Body of pancreas (tissue), 4 donors: ENCODE measurements at regions not wholly inside any gene's neighbourhood (a gene's known extent, or its start where the extent isn't known, plus 50 kb on each side); places are given as distances from the start of the nearest gene placed in this dataset.

Experiments
- ATAC-seq: fragments of 150-250 bp; one replicate; pipeline ENCODE4 v1.9.1; 2016
- DNase-seq, 4 donors: peaks; one replicate each; pipeline ENCODE4 v3.0.0-alpha.2; 2019
- H3K27ac ChIP-seq, 4 donors: fragments of 200-600 bp; sonication (generic); 1 replicate in 3 of 4; 2 replicates in 1 of 4; pipeline versions ENCODE4 v1.5.1 to v1.6.1; 2016 to 2019; ENCODE audit warnings: mild to moderate bottlenecking in 1 of 4, mixed read lengths in 1 of 4, moderate library complexity in 1 of 4
- H3K27me3 ChIP-seq, 2 donors: fragments of 200-600 bp; sonication (generic); one replicate each; pipeline ENCODE4 v1.6.0; 2016; ENCODE audit warnings: mild to moderate bottlenecking in 1 of 2
- H3K36me3 ChIP-seq, 2 donors: fragments of 200-600 bp; sonication (generic); replicated peaks in 1 of 2; 2 replicates each; pipeline ENCODE4 v1.5.1; 2016; ENCODE audit warnings: low read depth in 2 of 2; ENCODE audit not compliant: insufficient read depth in 1 of 2
- H3K4me1 ChIP-seq: fragments of 200-600 bp; sonication (generic); one replicate; pipeline ENCODE4 v1.6.0; 2016
- H3K4me3 ChIP-seq, 2 donors: fragments of 200-600 bp; sonication (generic); 1 replicate in 1 of 2; 2 replicates in 1 of 2; pipeline ENCODE4 v1.5.1; 2016 to 2019
- H3K9me3 ChIP-seq, 3 donors: fragments of 200-600 bp; sonication (generic); 1 replicate in 2 of 3; 2 replicates in 1 of 3; pipeline ENCODE4 v1.5.1; 2016
- POLR2A ChIP-seq, 3 donors: fragments of 450-650 bp; IDR thresholded peaks; one replicate each; pipeline ENCODE4 v1.6.1; 2016; ENCODE audit warnings: antibody characterized with exemption in 3 of 3, mild to moderate bottlenecking in 2 of 3
- WGBS, 2 donors: methylation state at CpG; one replicate each; pipeline ENCODE4 v1.1.5; 2017; 5-methylcytosine and 5-hydroxymethylcytosine counted together
- intact Hi-C: fragments of 100-400 bp; cut with DNase I; formaldehyde crosslinking; loops from one replicate; pipeline ENCODE4 v1.15.1; 2023
- TF ChIP-seq, protein P1 (sequence below), 7 experiments: fragments of 450-650 bp in 4 of 7; fragments of 200-600 bp in 3 of 7; sonication (generic) in 3 of 7; IDR thresholded peaks; one replicate each; pipeline ENCODE4 v1.5.1; 2016 to 2019; ENCODE audit warnings: antibody characterized with exemption in 7 of 7

DNA sequence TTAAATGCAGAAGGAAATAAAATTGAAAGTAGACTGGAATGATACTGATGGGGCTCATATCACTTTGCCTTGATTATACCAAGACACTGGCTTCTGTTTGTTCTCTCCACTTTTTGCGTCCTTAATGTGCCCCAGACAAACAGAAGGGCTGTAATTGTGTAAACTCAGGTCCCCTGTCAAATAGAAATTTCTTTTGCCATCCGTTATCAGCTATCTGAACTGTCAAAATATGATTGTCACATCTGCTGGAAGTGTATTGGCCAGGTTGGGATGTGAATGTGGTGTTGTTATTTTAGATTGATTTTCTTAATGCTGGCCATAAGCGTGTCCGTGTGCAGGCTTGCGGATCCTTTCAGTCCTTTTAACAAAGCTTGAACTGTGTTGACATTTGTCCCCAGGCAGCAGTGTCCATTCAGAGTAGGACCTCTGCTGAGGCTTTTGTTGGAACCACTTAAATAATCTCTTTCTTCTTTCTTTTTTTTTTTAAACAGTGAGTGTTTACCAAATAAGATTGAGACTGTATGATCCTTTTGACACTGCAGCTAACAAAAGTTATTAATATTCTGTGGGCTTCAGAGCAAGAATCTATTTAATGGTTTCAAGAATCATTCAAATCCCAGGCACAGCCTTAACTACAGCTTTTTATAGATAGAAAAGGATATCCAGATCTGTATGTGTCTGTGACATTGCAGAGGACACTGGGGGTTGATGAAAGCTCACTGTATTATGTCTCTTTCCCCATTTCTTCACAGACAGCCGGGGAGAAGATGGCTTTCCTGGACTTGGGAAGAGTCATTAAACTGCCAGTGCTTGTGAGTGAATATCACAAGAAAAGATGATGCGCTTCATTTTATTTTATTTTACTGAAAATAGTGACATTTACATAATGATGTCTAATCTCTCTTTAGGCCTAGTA is 171.7 kb downstream of the ZNF608 start:
- H3K27ac ChIP-seq = peak overlapping the region in 1 of 4 donors; percentile 24
- intact Hi-C loops = no loop called here
- H3K9me3 ChIP-seq = no peaks in the 10 kb centered on the region
- DNase-seq (no peak), ATAC-seq (no peak)
- H3K4me1 ChIP-seq = peaks cover 3% of the 10 kb centered on the region
- no peak overlapping the region for H3K4me3 ChIP-seq
- no peak for TF ChIP-seq POLR2A (IDR thresholded peaks at IDR 0.05)
- TF ChIP-seq, protein P1, sequence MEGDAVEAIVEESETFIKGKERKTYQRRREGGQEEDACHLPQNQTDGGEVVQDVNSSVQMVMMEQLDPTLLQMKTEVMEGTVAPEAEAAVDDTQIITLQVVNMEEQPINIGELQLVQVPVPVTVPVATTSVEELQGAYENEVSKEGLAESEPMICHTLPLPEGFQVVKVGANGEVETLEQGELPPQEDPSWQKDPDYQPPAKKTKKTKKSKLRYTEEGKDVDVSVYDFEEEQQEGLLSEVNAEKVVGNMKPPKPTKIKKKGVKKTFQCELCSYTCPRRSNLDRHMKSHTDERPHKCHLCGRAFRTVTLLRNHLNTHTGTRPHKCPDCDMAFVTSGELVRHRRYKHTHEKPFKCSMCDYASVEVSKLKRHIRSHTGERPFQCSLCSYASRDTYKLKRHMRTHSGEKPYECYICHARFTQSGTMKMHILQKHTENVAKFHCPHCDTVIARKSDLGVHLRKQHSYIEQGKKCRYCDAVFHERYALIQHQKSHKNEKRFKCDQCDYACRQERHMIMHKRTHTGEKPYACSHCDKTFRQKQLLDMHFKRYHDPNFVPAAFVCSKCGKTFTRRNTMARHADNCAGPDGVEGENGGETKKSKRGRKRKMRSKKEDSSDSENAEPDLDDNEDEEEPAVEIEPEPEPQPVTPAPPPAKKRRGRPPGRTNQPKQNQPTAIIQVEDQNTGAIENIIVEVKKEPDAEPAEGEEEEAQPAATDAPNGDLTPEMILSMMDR (IDR thresholded peaks at IDR 0.05) = no peak
- WGBS, 2 donors = 60 to 70% methylated on average over 7 of the region's 7 CpGs
- H3K36me3 ChIP-seq = no peaks in the 10 kb centered on the region
- no peaks in the 10 kb centered on the region for H3K27me3 ChIP-seq

DNA sequence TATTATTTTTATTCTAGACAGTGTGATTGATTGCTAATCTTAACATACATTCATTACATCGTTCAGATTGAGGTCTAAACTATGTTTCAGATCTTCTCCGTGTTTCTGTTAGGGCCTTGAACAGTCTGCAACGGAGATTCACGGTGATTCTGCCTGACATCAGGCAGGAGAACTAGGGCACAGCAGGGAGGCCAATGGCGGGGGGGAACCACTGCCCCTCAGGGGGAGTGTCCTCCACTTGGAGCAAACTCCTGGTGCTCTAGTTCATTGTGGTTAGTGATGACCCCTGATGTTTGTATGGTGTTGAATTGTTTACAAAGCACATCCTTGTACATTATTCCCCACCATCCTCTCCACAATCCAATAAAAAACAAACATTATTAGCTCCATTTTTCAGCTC is 173.5 kb downstream of the ZNF608 start:
- H3K36me3 ChIP-seq = no peaks in the 10 kb centered on the region
- H3K9me3 ChIP-seq = no peaks in the 10 kb centered on the region
- no peak overlapping the region for H3K4me3 ChIP-seq
- no peak for DNase-seq
- no peaks in the 10 kb centered on the region for H3K27me3 ChIP-seq
- H3K27ac ChIP-seq = no peak overlapping the region
- WGBS, 2 donors = 73 to 90% methylated on average over 5 of the region's 5 CpGs
- ATAC-seq = no peak
- intact Hi-C loops = no loop called here
- TF ChIP-seq, protein P1 (IDR thresholded peaks at IDR 0.05) = no peak
- no peak for TF ChIP-seq POLR2A (IDR thresholded peaks at IDR 0.05)
- peaks cover 3% of the 10 kb centered on the region for H3K4me1 ChIP-seq

DNA sequence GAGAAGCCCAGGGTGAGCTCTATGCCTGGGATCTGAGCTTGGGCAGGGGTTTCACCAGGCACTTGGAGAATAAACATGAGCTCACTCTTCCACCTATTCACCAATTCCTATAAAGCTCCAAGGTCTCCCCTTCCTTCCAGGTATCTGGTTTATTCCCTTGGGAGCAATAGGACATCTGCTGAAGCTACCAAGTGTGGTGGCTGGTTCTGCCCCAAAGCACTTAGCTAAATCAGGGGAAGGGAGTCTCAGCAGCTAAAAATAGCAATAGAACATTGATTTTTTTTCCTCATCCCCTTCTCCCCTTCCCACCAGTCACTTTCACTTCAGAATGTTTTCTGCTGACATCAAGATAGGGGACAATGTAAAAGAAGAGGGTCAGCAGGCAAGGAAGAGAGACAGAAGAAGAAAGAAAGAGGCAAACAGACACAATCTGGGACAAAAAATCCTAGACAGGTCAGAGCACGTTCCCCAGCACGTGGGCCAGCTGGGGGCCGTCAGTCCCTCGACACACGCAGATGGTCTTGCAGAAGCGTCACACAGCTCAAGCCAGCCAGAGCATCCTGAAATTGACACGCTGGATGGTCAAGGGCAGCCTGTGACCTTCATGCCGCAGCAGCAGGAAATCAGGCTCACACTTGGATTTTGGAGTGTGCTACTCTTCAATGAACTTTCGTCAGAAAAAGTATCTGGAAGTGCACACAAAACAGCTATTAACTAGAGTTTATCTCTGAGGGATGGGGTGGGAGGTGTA is 176.0 kb downstream of the ZNF608 start:
- TF ChIP-seq, protein P1 (IDR thresholded peaks at IDR 0.05) = no peak
- no peak for TF ChIP-seq POLR2A (IDR thresholded peaks at IDR 0.05)
- no peak overlapping the region for H3K27ac ChIP-seq
- 44 to 47% methylated on average over 9 of the region's 9 CpGs for WGBS, 2 donors
- no peak overlapping the region for H3K4me3 ChIP-seq
- ATAC-seq (no peak), DNase-seq (no peak)
- H3K4me1 ChIP-seq = peaks cover 3% of the 10 kb centered on the region
- no peaks in the 10 kb centered on the region for H3K9me3 ChIP-seq
- intact Hi-C loops = no loop called here
- H3K36me3 ChIP-seq = no peaks in the 10 kb centered on the region
- no peaks in the 10 kb centered on the region for H3K27me3 ChIP-seq

DNA sequence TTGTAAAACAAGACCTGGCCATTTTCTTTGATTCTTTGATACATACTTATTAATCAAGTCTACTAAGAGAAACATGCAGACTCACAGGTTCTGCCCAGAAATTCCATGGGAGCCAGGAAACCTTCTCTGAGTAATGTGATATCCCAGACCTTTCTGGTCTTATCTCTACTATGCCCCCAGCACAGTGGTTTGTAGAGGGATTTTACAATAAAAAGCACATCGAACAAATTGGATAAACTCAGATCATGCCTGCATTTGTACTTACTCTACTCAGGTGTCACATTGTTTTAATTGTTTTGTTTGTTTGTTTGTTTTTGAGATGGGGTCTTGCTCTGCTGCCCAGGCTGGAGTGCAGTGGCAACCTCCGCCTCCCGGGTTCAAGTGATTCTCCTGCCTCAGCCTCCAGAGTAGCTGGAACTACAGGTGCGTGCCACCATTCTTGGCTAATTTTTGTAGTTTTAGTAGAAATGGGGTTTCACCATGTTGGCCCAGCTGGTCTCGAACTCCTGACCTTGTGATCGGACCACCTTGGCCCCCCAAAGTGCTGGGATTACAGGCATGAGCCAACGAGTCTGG is 179.5 kb downstream of the ZNF608 start:
- DNase-seq = no peak
- intact Hi-C loops = no loop called here
- no peaks in the 10 kb centered on the region for H3K36me3 ChIP-seq
- H3K27me3 ChIP-seq = no peaks in the 10 kb centered on the region
- H3K9me3 ChIP-seq = no peaks in the 10 kb centered on the region
- TF ChIP-seq, protein P1 (IDR thresholded peaks at IDR 0.05) = no peak
- TF ChIP-seq POLR2A (IDR thresholded peaks at IDR 0.05) = no peak
- H3K4me3 ChIP-seq = no peak overlapping the region
- 88 to 91% methylated on average over 7 of the region's 7 CpGs for WGBS, 2 donors
- no peak overlapping the region for H3K27ac ChIP-seq
- no peak for ATAC-seq
- H3K4me1 ChIP-seq = no peaks in the 10 kb centered on the region
